Testis (tissue), 2 donors: ENCODE measurements at regions not wholly inside any gene's neighbourhood (a gene's known extent, or its start where the extent isn't known, plus 50 kb on each side); places are given as distances from the start of the nearest gene placed in this dataset.

Source experiments
- DNase-seq: peaks from one replicate; pipeline ENCODE4 v3.0.0-alpha.2; 2019
- H3K27ac ChIP-seq, 2 donors: fragments of 200-600 bp; sonication (generic); one replicate each; pipeline ENCODE4 v1.5.1; 2019
- H3K27me3 ChIP-seq: fragments of 200-600 bp; sonication (generic); one replicate; pipeline ENCODE4 v1.5.1; 2019
- H3K36me3 ChIP-seq: fragments of 200-600 bp; sonication (generic); one replicate; pipeline ENCODE4 v1.5.1; 2017; ENCODE audit warnings: low read depth; ENCODE audit errors: missing control alignments
- H3K4me1 ChIP-seq: fragments of 200-600 bp; sonication (generic); one replicate; pipeline ENCODE4 v1.5.1; 2019
- H3K4me3 ChIP-seq, 2 donors: fragments of 200-600 bp; sonication (generic); one replicate each; pipeline ENCODE4 v1.5.1; 2017 to 2019
- H3K9me3 ChIP-seq: fragments of 200-600 bp; sonication (generic); one replicate; pipeline ENCODE4 v1.5.1; 2017
- POLR2A ChIP-seq: fragments of 450-650 bp; IDR thresholded peaks from one replicate; pipeline ENCODE4 v1.6.1; 2017; ENCODE audit warnings: antibody characterized with exemption, mild to moderate bottlenecking, moderate library complexity
- WGBS, 2 donors: methylation state at CpG; one replicate each; pipeline ENCODE4 v1.1.5; 2018; 5-methylcytosine and 5-hydroxymethylcytosine counted together
- intact Hi-C: fragments of 100-400 bp; cut with DNase I; formaldehyde crosslinking; loops from one replicate; pipeline ENCODE4 v1.15.1; 2023; ENCODE audit warnings: low total_unique reads
- TF ChIP-seq, protein P1 (sequence below), 3 experiments: fragments of 450-650 bp in 2 of 3; fragments of 200-600 bp in 1 of 3; sonication (generic) in 1 of 3; IDR thresholded peaks; one replicate each; pipeline ENCODE4 v1.5.1; 2016 to 2019; ENCODE audit warnings: antibody characterized with exemption in 3 of 3, mild to moderate bottlenecking in 2 of 3, moderate library complexity in 1 of 3

DNA sequence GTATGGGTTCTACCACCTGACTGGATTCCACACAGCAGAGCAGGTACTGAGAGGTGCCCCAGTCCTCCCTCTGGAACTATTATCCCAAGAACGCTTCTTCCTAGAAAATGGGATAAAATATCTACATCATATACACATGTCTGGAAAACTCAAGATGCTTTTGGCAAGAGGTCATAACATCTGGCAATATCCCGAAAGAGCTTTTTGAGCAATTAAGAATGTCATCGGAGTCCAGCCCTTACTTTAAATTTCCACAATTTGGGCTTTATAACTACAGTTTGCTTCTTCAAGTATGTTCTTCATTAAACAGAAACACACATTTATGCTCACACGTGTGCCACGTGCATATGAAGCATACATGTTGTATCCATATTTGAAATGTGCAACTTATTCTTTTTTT is 365.9 kb upstream of the THBS1 start:
- no peak overlapping the region for H3K4me3 ChIP-seq
- intact Hi-C loops = no loop called here
- H3K36me3 ChIP-seq = no peaks in the 10 kb centered on the region
- DNase-seq = no peak
- H3K27ac ChIP-seq = no peak overlapping the region
- TF ChIP-seq POLR2A = no peak
- TF ChIP-seq, protein P1, sequence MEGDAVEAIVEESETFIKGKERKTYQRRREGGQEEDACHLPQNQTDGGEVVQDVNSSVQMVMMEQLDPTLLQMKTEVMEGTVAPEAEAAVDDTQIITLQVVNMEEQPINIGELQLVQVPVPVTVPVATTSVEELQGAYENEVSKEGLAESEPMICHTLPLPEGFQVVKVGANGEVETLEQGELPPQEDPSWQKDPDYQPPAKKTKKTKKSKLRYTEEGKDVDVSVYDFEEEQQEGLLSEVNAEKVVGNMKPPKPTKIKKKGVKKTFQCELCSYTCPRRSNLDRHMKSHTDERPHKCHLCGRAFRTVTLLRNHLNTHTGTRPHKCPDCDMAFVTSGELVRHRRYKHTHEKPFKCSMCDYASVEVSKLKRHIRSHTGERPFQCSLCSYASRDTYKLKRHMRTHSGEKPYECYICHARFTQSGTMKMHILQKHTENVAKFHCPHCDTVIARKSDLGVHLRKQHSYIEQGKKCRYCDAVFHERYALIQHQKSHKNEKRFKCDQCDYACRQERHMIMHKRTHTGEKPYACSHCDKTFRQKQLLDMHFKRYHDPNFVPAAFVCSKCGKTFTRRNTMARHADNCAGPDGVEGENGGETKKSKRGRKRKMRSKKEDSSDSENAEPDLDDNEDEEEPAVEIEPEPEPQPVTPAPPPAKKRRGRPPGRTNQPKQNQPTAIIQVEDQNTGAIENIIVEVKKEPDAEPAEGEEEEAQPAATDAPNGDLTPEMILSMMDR (IDR thresholded peaks at IDR 0.05) = no peak
- 75 to 81% methylated on average over 5 of the region's 5 CpGs for WGBS, 2 donors
- H3K4me1 ChIP-seq = no peaks in the 10 kb centered on the region
- H3K9me3 ChIP-seq = no peaks in the 10 kb centered on the region
- H3K27me3 ChIP-seq = no peaks in the 10 kb centered on the region

DNA sequence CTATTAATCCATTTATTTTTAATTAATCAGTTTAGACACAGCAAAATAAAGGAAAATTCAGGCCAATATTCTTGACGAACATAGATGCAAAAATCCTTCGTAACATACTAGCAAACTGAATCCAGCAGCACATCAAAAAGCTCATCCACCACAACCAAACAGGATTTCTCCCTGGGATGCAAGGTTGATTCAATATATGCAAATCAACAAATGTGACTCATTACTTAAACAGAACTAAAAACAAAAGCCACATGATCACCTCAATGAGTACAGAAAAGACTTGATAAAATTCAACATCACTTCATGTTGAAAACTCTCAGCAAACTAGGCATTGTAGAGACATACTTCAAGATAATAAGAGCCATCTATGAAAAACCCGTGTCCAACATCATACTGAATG is 364.1 kb upstream of the THBS1 start:
- Histone ChIP-seq H3K9me3 (no peaks in the 10 kb centered on the region), H3K4me1 (no peaks in the 10 kb centered on the region), H3K4me3 (no peak overlapping the region), H3K27ac (no peak overlapping the region), H3K27me3 (no peaks in the 10 kb centered on the region), H3K36me3 (no peaks in the 10 kb centered on the region)
- TF ChIP-seq, protein P1 (IDR thresholded peaks at IDR 0.05) = no peak
- TF ChIP-seq POLR2A = no peak
- WGBS, 2 donors = 88 to 93% methylated on average over 3 of the region's 3 CpGs
- intact Hi-C loops = no loop called here
- DNase-seq = no peak

DNA sequence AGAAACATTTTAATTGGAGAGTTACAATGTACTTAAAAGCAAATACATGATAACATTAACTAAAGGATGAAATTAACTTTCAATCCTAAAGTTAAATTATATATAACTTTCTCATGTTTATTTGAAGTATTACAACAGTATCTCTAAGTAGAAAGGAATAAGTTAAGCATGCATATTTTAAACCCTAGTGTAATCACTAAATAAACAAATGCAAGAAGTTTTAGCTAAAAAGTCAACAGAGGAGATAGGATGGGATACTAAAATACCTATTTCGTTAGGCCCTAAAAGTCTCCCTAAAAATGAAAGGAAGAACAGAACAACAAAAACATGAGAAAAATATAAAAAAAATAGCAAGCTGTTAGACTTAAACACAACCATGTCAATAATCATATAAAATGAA is 361.3 kb upstream of the THBS1 start:
- TF ChIP-seq POLR2A = no peak
- H3K27ac ChIP-seq = no peak overlapping the region
- no peak for DNase-seq
- H3K4me3 ChIP-seq = no peak overlapping the region
- 69 to 73% methylated on average over 1 of the region's 1 CpG for WGBS, 2 donors
- H3K27me3 ChIP-seq = no peaks in the 10 kb centered on the region
- intact Hi-C loops = no loop called here
- H3K9me3 ChIP-seq = no peaks in the 10 kb centered on the region
- H3K36me3 ChIP-seq = no peaks in the 10 kb centered on the region
- no peaks in the 10 kb centered on the region for H3K4me1 ChIP-seq

DNA sequence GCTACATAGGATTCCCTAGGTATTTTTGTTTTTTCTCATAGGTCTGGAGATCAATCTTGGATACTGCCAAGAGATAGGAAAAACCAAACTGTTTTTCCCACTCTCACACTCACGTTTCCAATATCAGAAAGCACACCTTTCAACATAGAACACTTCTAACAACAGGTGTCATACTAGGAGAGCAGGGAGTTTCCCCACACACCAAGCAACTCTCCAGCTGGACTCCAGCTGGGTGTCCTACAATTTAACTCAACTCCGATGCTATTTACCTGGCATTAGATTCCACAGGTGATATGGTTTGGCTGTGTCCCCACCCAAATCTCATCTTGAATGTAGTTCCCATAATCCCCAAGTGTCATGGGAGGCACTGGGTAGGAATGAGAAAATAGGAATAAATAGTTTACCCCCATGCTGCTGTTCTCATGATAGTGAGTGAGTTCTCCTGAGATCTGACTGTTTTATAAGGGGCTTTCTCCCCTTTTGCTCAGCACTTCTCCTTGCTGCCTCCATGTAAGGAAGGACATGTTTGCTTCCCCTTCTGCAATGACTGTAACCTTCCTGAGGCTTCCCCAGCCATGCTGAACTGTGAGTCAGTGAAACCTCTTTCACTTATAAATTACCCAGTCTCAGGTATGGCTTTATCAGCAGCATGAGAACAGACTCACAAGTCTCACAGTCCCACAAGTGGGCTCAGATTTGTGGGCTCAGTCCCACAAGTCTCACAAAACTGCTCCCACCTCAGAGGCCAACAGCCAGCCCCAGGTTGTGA is 354.5 kb upstream of the THBS1 start:
- no peak overlapping the region for H3K4me3 ChIP-seq
- no peak for DNase-seq
- intact Hi-C loops = no loop called here
- WGBS, 2 donors = 83 to 89% methylated on average over 2 of the region's 2 CpGs
- H3K9me3 ChIP-seq = no peaks in the 10 kb centered on the region
- no peak overlapping the region for H3K27ac ChIP-seq
- TF ChIP-seq POLR2A = no peak
- TF ChIP-seq, protein P1 (IDR thresholded peaks at IDR 0.05) = no peak
- no peaks in the 10 kb centered on the region for H3K27me3 ChIP-seq
- H3K36me3 ChIP-seq = no peaks in the 10 kb centered on the region
- no peaks in the 10 kb centered on the region for H3K4me1 ChIP-seq

DNA sequence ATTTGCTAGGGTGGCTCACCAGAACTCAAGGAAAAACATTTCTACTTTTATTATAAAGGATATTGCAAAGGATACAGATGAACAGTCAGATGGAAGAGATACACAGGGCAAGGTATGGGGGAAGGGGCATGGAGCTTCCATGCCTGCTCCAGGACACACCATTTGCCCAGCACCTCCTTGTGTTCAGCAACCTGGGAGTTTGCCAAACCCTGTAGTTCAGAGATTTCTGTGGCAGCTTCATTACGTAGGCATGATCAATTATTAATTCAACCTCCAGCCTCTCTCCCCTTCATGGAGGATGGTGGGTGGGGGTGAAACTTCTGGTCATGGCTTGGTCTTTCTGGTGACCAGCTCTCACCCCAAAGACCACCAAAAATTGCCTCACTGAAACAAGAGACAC is 353.9 kb upstream of the THBS1 start:
- Histone ChIP-seq H3K27ac (no peak overlapping the region), H3K36me3 (no peaks in the 10 kb centered on the region), H3K4me1 (no peaks in the 10 kb centered on the region), H3K27me3 (no peaks in the 10 kb centered on the region), H3K4me3 (no peak overlapping the region), H3K9me3 (no peaks in the 10 kb centered on the region)
- TF ChIP-seq POLR2A = no peak
- TF ChIP-seq, protein P1 (IDR thresholded peaks at IDR 0.05) = no peak
- no peak for DNase-seq
- intact Hi-C loops = no loop called here
- 89 to 100% methylated on average over 1 of the region's 1 CpG for WGBS, 2 donors
